NCI-H1417 treated with DMSO at 0.1 percent for 48 hours (cell line): ENCODE measurements at regions not wholly inside any gene's neighbourhood (a gene's known extent, or its start where the extent isn't known, plus 50 kb on each side); places are given as distances from the start of the nearest gene placed in this dataset.

Experiments
- DNase-seq: peaks from one replicate; lab custom pipeline; 2025; lab: John Stamatoyannopoulos, UW

DNA sequence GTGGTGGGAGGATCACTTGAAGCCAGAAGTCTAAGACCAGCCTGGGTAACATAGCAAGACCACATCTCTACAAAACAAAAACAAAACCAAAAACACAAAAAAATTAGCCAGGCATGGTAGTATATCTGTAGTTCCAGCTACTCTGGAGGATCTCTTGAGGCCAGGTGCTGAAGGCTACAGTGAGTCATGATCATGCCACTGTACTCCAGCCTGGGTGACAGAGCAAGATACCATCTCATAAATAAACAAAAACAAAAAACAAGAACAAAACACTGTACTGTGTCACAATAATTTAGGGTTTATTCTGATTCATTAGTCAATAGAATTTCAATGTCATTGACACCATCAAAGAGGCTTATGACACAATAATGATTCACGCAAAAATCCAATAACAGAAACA lies 1121.7 kb upstream of the MAP3K7 start:
- no peak for DNase-seq

GRCh38 chr6:91705646-91706045 lies 1118.8 kb upstream of the MAP3K7 start:
- no peak for DNase-seq

GRCh38 chr6:91704531-91704930 lies 1117.7 kb upstream of the MAP3K7 start:
- no peak for DNase-seq

DNA sequence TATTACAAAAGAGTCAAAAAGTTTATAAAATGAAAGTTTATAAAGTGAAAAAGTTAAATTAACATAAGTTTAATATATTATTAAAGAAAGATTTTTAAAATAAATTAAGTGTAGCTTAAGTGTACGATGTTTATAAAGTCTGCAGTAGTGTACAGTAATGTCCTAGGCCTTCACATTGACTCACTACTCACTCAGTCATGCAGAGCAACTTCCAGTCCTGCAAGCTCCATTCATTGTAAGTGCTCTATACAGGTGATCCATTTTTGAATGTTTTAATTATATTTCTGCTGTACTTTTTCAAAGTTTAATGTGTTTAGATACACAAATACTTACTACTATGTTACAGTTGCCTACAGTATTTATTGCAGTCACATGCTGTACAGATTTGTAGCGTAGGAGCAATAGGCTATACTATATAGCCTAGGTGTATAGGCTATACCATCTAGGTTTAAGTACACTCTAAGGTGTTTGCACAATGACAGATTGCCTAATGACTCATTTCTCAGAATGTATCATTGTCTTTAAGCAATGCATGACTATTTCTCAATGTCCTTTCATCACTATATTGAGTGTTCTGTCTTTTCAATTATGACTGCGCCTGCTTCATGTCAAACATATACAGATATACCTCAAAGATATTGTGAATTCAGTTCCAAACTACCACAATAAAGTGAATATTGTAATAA lies 1110.3 kb upstream of the MAP3K7 start:
- DNase-seq, result no peak

DNA sequence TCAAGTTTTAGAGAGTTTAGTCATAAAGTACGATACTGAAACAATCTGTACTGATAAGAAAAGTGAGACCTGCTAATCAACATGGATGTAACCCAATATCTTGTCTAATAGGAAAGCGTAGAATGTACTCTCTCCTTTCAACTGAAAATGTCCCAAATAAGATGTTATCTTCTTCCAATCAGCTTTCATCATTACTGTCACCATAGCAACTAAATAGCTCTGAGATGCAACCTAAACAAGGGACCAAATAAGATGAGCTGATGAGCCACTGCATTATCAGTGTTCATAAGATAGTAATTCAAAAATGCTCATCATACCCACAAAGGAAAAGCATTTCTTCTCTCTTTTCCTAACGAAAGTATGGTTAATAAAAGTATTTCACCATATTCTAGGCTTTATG lies 1108.3 kb upstream of the MAP3K7 start:
- DNase-seq, result no peak

GRCh38 chr6:91694016-91694654 lies 1107.3 kb upstream of the MAP3K7 start:
- no peak for DNase-seq

DNA sequence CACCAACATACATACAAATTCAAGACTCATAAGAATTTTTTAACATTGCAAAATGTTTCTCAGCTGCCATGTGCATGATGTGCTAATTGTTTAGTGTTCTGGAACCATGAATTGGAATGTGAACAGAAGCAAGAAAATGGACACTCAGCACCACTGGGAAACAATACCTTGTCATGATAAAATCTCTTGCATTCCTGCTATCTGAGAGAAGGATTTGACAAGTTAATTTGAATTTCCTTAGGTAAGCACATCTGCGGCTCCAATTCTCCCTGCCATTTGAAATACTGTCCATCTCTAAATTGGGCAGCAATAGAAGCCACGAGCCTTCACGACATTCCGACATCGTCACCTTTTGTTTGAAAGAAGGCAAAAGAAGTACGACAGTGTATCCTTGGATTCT lies 1104.6 kb upstream of the MAP3K7 start:
- no peak for DNase-seq

- DNase-seq, result no peak
Observed at GRCh38 chr6:91683240-91683639, 1096.4 kb upstream of the MAP3K7 start.

DNA sequence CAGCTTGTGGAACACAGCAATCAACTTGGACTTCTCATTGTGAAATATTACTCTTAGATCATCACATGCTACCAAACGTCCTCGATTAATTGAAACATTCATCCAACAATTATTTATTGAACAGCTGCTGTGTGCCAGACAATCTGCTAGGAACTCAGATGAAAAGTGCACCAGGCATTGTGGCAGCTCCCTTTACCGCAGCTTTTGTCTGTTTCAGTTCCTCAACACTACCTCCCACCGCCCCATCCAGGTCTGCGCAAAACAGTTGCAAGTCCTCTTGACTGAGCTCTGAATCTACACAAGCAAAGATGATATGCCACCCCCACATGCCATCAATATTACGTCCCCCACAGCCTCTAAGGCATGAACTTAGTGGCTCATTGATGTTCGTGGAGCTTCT lies 1094.4 kb upstream of the MAP3K7 start:
- no peak for DNase-seq

GRCh38 chr6:91678679-91679446 lies 1092.0 kb upstream of the MAP3K7 start:
- DNase-seq, result no peak

DNA sequence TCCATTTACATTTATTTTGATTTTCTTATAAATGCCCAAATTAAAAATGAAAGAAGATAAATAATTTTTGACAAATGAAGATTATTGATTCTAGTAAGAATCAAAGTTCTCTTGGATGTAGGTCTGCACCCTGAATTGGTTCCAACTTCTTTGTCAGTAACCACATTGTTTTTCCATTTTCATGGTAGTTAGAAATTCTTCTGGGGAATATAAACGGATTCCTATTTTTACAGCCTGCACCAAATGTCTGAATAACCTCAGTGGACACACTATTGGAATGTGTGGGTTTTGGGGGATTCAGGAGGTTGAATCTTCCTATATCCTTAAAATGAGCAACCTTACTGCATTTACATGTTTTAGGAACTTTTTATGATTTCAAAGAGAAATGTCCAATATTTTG lies 1085.3 kb upstream of the MAP3K7 start:
- DNase-seq, result no peak

DNA sequence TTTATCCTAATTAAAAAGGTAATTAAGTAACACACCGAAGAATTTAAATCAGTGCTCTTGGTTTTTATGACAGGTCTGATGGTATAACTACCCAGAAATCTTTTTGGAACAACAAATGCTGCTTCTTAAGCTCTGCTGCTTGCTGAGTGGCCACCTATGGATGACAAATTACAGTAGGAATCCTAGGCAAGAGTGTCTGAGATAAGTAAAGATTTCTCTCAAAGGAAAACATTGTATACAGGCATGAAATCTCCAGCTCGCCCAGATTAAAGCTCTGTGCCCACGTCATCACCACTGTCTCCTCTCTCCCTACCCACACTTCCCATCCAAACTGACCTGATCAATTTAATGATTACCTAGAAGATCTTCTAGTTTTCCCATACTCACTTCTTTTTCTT lies 1083.0 kb upstream of the MAP3K7 start:
- no peak for DNase-seq

- DNase-seq, result no peak
Observed at GRCh38 chr6:91669154-91669870, 1082.4 kb upstream of the MAP3K7 start.

DNA sequence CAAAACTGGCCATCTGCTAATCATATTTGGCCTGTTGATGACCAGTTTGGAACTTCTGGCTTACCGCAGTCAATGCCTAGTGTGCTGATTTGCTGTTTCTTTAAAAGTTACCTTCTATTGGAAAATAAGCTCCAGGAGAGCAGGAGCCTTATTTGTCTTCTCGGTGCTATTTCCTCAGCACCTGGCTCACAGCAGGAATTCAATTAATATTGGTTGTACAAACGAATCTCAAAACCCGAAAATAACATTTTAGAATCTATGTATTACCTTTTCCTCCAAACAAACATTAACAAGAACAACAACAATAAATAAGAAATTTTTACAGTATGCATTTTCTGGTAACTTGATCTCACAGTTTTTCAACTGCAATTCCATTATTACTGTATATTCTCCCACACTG lies 1080.7 kb upstream of the MAP3K7 start:
- DNase-seq, result no peak

DNA sequence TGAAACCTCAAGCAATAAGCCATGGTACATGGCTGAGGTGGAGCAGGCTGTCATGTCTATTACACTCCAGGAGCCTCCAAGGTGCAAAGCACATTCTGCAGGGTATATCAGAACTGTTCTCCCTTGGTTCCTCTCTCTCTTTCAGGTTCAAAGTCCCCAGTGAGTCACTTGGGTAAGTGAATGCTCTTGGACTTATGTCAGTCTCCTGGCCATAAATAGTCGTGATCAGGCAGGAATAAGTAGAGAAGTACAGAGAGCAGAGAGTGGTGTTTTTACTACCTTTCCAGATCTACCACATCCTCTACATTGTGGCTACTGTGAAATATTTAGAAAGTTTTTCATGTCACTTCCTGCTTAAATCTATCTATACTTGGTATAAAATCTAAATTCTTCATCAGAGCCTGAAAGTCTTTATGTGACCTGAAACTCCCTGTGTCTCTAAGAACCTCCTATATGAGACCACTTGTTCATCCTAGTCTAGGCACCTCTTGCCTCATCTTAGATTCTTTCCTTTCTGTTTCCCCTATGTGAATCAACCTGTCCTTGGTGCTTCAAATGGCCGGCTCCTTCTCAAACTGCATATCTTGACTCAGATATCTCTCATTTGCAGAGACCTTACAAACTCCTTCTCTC lies 1077.6 kb upstream of the MAP3K7 start:
- DNase-seq, result no peak

DNA sequence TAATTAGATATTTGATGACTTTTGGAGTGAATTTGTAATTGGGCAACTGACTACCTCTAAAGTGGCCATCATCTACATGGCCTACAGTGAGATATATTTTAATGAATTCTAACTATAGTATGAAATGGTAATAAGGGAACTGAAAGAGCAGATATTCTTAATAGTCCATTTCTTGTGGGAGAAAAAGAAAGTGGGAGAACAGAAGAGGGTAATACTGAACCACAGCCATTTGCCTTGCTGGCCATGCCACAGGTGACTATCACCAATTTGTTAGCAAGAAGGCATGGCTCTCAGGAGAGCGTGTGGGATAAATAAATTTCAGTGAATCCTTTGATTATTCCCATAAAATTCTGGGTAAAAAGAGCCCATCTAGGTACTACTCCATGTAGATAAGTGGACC lies 1074.0 kb upstream of the MAP3K7 start:
- DNase-seq, result no peak

DNA sequence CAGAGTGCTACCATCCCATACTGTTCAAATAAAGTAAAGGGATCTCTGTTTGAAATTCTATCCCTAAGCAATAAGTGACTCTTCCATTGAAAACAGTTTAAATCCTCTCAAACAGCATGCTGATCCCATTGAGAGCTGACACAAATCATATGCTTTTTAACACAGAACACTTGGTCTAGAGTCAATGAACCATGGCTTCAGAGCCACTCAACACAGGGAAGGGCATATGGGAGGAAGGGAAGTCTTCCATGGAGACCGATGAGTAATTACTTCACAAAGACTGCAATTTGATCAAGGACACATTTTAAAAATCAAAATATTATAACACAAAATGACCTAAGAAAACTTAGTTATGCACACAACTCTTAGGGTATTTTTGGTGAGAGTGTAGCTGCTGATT lies 1073.0 kb upstream of the MAP3K7 start:
- no peak for DNase-seq

DNA sequence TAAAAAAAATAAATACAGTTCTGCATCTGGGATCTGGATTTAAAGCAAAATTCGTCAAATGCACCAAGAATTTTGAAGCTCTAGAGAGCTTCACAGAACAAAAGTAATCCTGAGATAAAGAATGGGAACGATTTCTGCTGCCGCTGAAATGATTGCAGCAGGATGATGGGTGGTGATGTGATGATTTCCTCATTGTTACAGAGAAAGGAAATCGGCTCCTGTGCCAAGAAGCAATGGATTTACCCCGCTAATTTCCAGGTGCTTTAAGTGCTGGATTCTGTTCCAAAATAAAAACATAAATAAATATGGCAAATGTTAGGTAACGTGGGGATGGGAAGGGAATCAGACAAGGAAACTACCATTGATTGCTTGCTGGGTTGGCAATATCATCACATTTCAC lies 1067.9 kb upstream of the MAP3K7 start:
- DNase-seq, result no peak

DNA sequence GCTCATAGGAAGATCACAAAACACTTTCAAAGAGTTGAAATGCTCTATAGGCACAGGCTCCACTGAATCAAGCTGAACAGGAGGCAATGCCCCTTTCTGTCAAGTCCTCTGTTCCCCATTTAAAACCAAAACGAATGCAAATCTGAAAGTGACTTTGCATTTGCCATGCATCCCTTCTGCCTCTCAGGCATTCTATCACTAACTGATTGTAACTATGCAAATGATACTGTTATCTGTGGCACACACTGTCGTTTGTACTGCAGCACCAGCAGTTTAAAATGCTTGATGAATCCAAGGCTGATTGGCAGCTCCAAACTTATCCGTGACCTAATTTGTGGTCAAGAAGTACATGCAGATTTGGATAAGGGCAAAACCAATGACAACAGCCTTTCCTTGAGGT lies 1067.5 kb upstream of the MAP3K7 start:
- no peak for DNase-seq

DNA sequence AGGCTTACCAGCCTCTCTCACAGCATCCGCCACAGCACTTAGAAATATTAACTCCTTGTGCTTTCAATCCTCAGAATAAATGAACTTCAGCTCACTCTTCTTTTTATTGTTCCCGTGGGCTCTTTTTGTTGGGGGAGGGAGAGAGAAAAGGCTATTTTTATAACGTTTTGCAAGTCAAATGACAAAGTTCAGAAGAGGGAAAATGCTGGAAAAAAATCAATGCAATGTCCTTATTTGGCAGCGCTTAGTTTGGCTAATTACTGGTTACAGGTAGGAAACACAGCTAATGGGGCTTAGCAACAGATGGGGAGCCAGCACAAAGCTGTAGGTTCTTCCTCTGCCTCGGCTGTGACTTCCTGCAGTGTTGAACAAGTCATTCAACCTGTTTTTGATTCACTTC lies 1067.0 kb upstream of the MAP3K7 start:
- DNase-seq, result peak; percentile 84

DNA sequence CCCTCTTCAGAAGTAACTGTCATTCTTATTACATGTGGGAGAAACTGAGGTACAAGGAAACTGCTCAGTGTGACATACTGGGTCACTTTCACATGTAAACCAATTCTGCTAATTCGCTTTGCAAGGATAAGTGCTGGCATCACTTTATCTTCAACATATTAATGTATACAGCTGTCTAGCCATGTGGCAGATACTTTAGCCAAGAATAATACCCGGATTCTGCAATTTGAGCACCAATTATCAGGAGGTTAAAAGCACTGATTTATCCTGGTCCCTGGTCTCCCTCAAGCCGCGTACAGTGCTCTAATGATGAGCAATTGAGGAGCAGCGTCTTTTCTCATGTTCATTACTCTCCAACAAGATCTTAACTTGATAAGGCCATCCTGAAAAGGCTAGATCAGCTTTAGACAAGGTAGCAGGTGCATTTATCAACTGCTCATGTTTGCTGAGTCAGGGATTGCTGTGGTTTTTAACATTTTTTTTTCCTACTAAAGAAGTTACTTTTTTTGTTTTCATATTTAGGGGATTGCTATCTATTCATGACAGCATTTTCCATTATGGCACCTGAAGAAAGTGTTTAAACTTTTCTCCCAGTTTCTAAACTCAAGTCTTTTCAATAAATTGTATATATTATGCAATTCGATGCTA lies 1066.3 kb upstream of the MAP3K7 start:
- DNase-seq, result no peak

DNA sequence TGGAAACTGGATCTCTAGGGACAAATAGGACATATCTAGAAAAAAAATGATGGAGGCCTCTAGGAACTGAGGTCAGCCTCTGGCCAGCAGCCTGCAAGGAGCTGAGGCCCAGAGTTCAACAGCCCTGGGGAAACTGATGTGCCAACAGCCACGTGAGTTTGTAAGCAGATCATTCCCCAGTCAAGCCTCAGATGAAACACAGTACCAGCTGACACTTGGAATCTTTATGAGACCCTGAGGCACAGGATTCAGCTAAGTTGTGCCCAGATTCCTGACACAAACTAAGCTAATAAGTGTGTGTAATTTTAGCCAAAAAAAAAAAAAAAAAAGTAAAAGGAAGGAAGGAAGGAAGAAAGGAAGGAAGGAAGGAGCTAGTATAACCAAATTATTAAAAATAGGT lies 1059.8 kb upstream of the MAP3K7 start:
- no peak for DNase-seq
